IMR-90 (cell line): ENCODE measurements at regions not wholly inside any gene's neighbourhood (a gene's known extent, or its start where the extent isn't known, plus 50 kb on each side); places are given as distances from the start of the nearest gene placed in this dataset.

ENCODE experiments used
- ATAC-seq: fragments of 200-7000 bp; cut with Tn5 transposase; 2 replicates; pipeline ENCODE4 v1.9.1; 2020; ENCODE audit warnings: low read depth, mild to moderate bottlenecking, moderate library complexity
- BruUV-seq: library from RNA; stranded (reverse); fragments of 400-500 nt; replicated peaks from 2 replicates; lab custom pipeline; 2021; lab: Mats Ljungman, UMichigan
- CTCF ChIA-PET: fragments of 300-600 bp; formaldehyde crosslinking; extraction: SDS; loops from one replicate; lab custom pipeline; 2021; ENCODE audit warnings: antibody characterized with exemption; lab: Yijun Ruan, JAX
- POLR2A ChIA-PET: fragments of 300-600 bp; sonication (Branson Sonifier 250); formaldehyde crosslinking; loops from one replicate; lab custom pipeline; 2022; ENCODE audit warnings: antibody characterized with exemption; ENCODE audit not compliant: unreplicated experiment; lab: Charles Lee
- DNase-seq: peaks from one replicate; pipeline ENCODE4 v3.0.0; 2013
- H2AFZ ChIP-seq: replicated peaks from 2 replicates; pipeline ENCODE3; 2013; ENCODE audit warnings: low read length, mild to moderate bottlenecking; ENCODE audit not compliant: poor library complexity
- H2AK5ac ChIP-seq: 2 replicates; pipeline ENCODE4 v1.6.1; 2013; ENCODE audit warnings: low read depth, low read length, inconsistent platforms
- H2AK9ac ChIP-seq: replicated peaks from 2 replicates; pipeline ENCODE3; 2013; ENCODE audit warnings: mild to moderate bottlenecking, low read depth, low read length, moderate library complexity; ENCODE audit not compliant: poor library complexity
- H2BK120ac ChIP-seq: 2 replicates; pipeline ENCODE4 v1.6.1; 2013; ENCODE audit warnings: low read depth, low read length, inconsistent platforms
- H2BK15ac ChIP-seq: 3 replicates; pipeline ENCODE4 v1.6.1; 2013; ENCODE audit warnings: low read depth, low read length, inconsistent platforms
- H2BK20ac ChIP-seq: 2 replicates; pipeline ENCODE4 v1.6.1; 2013; ENCODE audit warnings: low read depth, mild to moderate bottlenecking, inconsistent platforms, low read length, moderate library complexity
- H2BK5ac ChIP-seq: 2 replicates; pipeline ENCODE4 v1.6.1; 2013; ENCODE audit warnings: mild to moderate bottlenecking, low read depth, low read length, inconsistent platforms; ENCODE audit not compliant: poor library complexity, severe bottlenecking
- H3K14ac ChIP-seq: replicated peaks from 2 replicates; pipeline ENCODE4 v1.6.1; 2013; ENCODE audit warnings: low read depth, low read length, inconsistent platforms
- H3K18ac ChIP-seq: 2 replicates; pipeline ENCODE4 v1.6.1; 2013; ENCODE audit warnings: low read depth, low read length, control low read depth
- H3K23ac ChIP-seq: 2 replicates; pipeline ENCODE4 v1.6.1; 2013; ENCODE audit warnings: low read depth, low read length, inconsistent platforms
- H3K27ac ChIP-seq: 2 replicates; pipeline ENCODE4 v1.5.1; 2013; ENCODE audit warnings: mild to moderate bottlenecking, control low read depth, low read length; ENCODE audit not compliant: insufficient read depth
- H3K27me3 ChIP-seq: 2 replicates; pipeline ENCODE4 v1.6.1; 2013; ENCODE audit warnings: low read length; ENCODE audit not compliant: control insufficient read depth, insufficient read depth
- H3K36me3 ChIP-seq: 2 replicates; pipeline ENCODE4 v1.6.1; 2013; ENCODE audit warnings: low read length, mixed read lengths; ENCODE audit not compliant: control insufficient read depth, insufficient read depth
- H3K4ac ChIP-seq: 2 replicates; pipeline ENCODE4 v1.6.1; 2013; ENCODE audit warnings: low read depth, low read length, inconsistent platforms
- H3K4me1 ChIP-seq: 2 replicates; pipeline ENCODE4 v1.6.1; 2013; ENCODE audit warnings: low read length, mixed read lengths; ENCODE audit not compliant: control insufficient read depth, insufficient read depth
- H3K4me2 ChIP-seq: 2 replicates; pipeline ENCODE4 v1.6.1; 2013; ENCODE audit warnings: low read depth, mild to moderate bottlenecking, control low read depth, low read length, moderate library complexity
- H3K4me3 ChIP-seq: 2 replicates; pipeline ENCODE4 v1.5.1; 2013; ENCODE audit warnings: low read depth, mild to moderate bottlenecking, control low read depth, low read length, moderate library complexity; ENCODE audit not compliant: insufficient read depth
- H3K56ac ChIP-seq: 2 replicates; pipeline ENCODE4 v1.6.1; 2013; ENCODE audit warnings: low read length, inconsistent platforms; ENCODE audit not compliant: insufficient read depth; ENCODE audit errors: extremely low read depth
- H3K79me1 ChIP-seq, 2 experiments: 2 replicates each; pipeline ENCODE4 v1.6.1; 2013; ENCODE audit warnings: low read length in 2 of 2, inconsistent platforms in 1 of 2, low read depth in 1 of 2
- H3K9ac ChIP-seq: 2 replicates; pipeline ENCODE4 v1.6.1; 2013; ENCODE audit warnings: low read depth, low read length, control low read depth
- H3K9me1 ChIP-seq: 2 replicates; pipeline ENCODE4 v1.6.1; 2013; ENCODE audit warnings: low read length, inconsistent platforms; ENCODE audit not compliant: insufficient read depth
- H3K9me3 ChIP-seq: 2 replicates; pipeline ENCODE4 v1.6.1; 2013; ENCODE audit warnings: low read length; ENCODE audit not compliant: control insufficient read depth, insufficient read depth
- H4K20me1 ChIP-seq: 2 replicates; pipeline ENCODE4 v1.6.1; 2013; ENCODE audit warnings: low read length, inconsistent platforms; ENCODE audit not compliant: insufficient read depth
- H4K5ac ChIP-seq: 2 replicates; pipeline ENCODE4 v1.6.1; 2013; ENCODE audit warnings: mild to moderate bottlenecking, low read depth, low read length, control low read depth
- H4K8ac ChIP-seq, 2 experiments: 2 replicates each; pipeline ENCODE4 v1.6.1; 2013; ENCODE audit warnings: low read depth in 2 of 2, low read length in 2 of 2, control low read depth in 1 of 2, inconsistent platforms in 1 of 2
- H4K91ac ChIP-seq: 2 replicates; pipeline ENCODE4 v1.6.1; 2013; ENCODE audit warnings: low read depth, low read length, inconsistent platforms; ENCODE audit not compliant: insufficient read depth
- BHLHE40 ChIP-seq: fragments of 150-350 bp; IDR thresholded peaks from 2 replicates; pipeline ENCODE4 v1.6.1; 2016; ENCODE audit warnings: mild to moderate bottlenecking, low read depth, low read length
- FOS ChIP-seq: fragments of 150-350 bp; IDR thresholded peaks from 2 replicates; pipeline ENCODE4 v1.6.1; 2016; ENCODE audit warnings: low read depth, low read length
- NFE2L2 ChIP-seq: fragments of 150-350 bp; IDR thresholded peaks from 2 replicates; pipeline ENCODE4 v1.6.1; 2016; ENCODE audit warnings: low read depth, mild to moderate bottlenecking, low read length
- RAD21 ChIP-seq: IDR thresholded peaks from 2 replicates; pipeline ENCODE4 v1.6.1; 2012; ENCODE audit warnings: low read length, improper control_type of control experiment
- RFX5 ChIP-seq: IDR thresholded peaks from 2 replicates; pipeline ENCODE4 v1.8.0; 2012; ENCODE audit warnings: low read depth, mild to moderate bottlenecking, low read length, moderate library complexity
- whole genome bisulfite sequencing, 2 experiments: methylation state at CpG; one replicate each; pipeline versions ENCODE4 v1.1.5 to v1.1.7; 2013; ENCODE audit warnings: missing lambda C conversion rate in 2 of 2; ENCODE audit not compliant: insufficient read length in 1 of 2; ENCODE audit errors: extremely low coverage in 2 of 2; 5-methylcytosine and 5-hydroxymethylcytosine counted together
- dilution Hi-C: fragments of 300-500 bp; cut with HindIII; formaldehyde crosslinking; loops from one replicate; pipeline ENCODE4 v1.14.3; 2018; ENCODE audit warnings: low sequenced_read_pairs; ENCODE audit not compliant: unreplicated experiment
- in situ Hi-C: fragments of 300-500 bp; cut with MboI; formaldehyde crosslinking; loops from 3 replicates; pipeline ENCODE4 v1.14.3; 2019; ENCODE audit warnings: low sequenced_read_pairs, inconsistent platforms, mixed read lengths
- intact Hi-C: fragments of 100-400 bp; cut with micrococcal nuclease; formaldehyde crosslinking; loops from 2 replicates; pipeline ENCODE4 v1.10.0; 2022
- TF ChIP-seq, protein P1 (sequence below): fragments of 150-350 bp; IDR thresholded peaks from 2 replicates; pipeline ENCODE4 v1.6.1; 2016; ENCODE audit warnings: low read depth, mild to moderate bottlenecking, low read length, moderate library complexity, borderline replicate concordance

DNA sequence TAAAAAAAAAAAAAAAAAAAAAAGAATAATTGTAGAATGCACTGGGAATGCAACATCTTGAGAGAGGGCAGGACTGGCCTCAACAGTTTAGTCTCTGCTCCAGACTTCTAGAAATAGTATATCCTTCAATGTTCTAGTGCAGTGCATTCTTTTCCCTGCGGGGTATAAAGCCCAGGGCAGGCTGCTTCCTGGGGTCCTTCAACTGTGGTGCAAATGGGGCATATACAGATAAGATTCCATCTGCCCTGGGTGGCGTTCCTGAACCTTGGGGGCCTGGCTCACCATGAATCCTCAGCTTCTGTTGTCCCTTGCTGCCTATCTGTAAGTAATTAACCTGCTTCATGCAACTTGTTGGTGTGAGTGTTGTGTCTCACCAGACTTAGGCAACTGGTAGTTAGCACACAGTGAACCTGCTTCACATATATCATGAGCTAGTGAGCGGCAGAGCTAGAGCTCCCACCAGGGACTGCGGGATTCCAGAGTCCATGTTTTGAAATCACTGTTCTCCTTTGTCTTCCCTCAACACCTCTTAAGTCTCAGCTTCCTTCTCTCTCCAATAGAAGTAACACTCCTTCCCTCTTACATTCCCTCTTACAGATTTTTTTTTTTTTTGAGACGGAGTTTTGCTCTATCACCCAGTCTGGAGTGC lies 177.6 kb downstream of the SUDS3 start:
- Histone ChIP-seq H4K91ac (no peak overlapping the region), H3K4me3 (no peak overlapping the region), H4K5ac (no peak overlapping the region), H3K27me3 (no peaks in the 10 kb centered on the region), H3K23ac (no peak overlapping the region), H3K4ac (no peak overlapping the region), H2AK9ac (no peak overlapping the region), H2BK5ac (no peak overlapping the region), H3K56ac (no peak overlapping the region), H3K27ac (no peak overlapping the region), H4K8ac (no peak overlapping the region), H3K4me2 (no peak overlapping the region), H3K9me1 (no peaks in the 10 kb centered on the region), H3K9me3 (peaks cover 17% of the 10 kb centered on the region), H3K9ac (no peak overlapping the region), H2BK15ac (no peak overlapping the region), H3K14ac (no peak overlapping the region), H2BK20ac (no peak overlapping the region), H3K4me1 (no peaks in the 10 kb centered on the region), H2BK120ac (no peak overlapping the region), H2AFZ (no peak overlapping the region), H3K36me3 (no peaks in the 10 kb centered on the region), H3K79me1 (no peaks in the 10 kb centered on the region), H4K20me1 (no peaks in the 10 kb centered on the region), H3K18ac (no peak overlapping the region), H2AK5ac (no peak overlapping the region)
- dilution Hi-C loops: no loop called here
- no CpG with 5 or more reads among the region's 5 CpGs for WGBS, 2 experiments
- in situ Hi-C loops: no loop called here
- no peak for TF ChIP-seq RFX5
- no peak for TF ChIP-seq NFE2L2
- TF ChIP-seq RAD21: no peak
- no peak for TF ChIP-seq BHLHE40
- TF ChIP-seq FOS: no peak
- TF ChIP-seq, protein P1, sequence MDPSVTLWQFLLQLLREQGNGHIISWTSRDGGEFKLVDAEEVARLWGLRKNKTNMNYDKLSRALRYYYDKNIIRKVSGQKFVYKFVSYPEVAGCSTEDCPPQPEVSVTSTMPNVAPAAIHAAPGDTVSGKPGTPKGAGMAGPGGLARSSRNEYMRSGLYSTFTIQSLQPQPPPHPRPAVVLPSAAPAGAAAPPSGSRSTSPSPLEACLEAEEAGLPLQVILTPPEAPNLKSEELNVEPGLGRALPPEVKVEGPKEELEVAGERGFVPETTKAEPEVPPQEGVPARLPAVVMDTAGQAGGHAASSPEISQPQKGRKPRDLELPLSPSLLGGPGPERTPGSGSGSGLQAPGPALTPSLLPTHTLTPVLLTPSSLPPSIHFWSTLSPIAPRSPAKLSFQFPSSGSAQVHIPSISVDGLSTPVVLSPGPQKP: no peak
- ATAC-seq (no peak), DNase-seq (no peak)
- POLR2A ChIA-PET: no interaction called here
- BruUV-seq: no TSS peak
- intact Hi-C loops: no loop called here
- CTCF ChIA-PET: no interaction called here
